HepG2 (cell line): ENCODE measurements at regions not wholly inside any gene's neighbourhood (a gene's known extent, or its start where the extent isn't known, plus 50 kb on each side); places are given as distances from the start of the nearest gene placed in this dataset.

ENCODE experiments used
- CHD2 ChIP-seq: IDR thresholded peaks from 2 replicates; pipeline ENCODE4 v1.6.1; 2011; ENCODE audit warnings: low read depth, low read length, improper control_type of control experiment
- GABPA ChIP-seq, 2 experiments: IDR thresholded peaks; 2 replicates each; pipeline ENCODE4 v1.6.1; 2011 to 2016; ENCODE audit warnings: low read depth in 2 of 2, low read length in 1 of 2, missing biosample characterization in 1 of 2, missing genetic modification characterization in 1 of 2
- NCOA5 ChIP-seq: sonication (generic); formaldehyde crosslinking; IDR thresholded peaks from 2 replicates; pipeline ENCODE4 v1.4.0; 2020; ENCODE audit warnings: missing genetic modification reagents
- PHF20 ChIP-seq: sonication (generic); formaldehyde crosslinking; IDR thresholded peaks from 2 replicates; pipeline ENCODE4 v1.5.0; 2020; ENCODE audit warnings: mild to moderate bottlenecking, missing genetic modification reagents
- POLR2A ChIP-seq, 2 experiments: IDR thresholded peaks; 2 replicates each; pipeline ENCODE4 v1.6.1; 2011; ENCODE audit warnings: low read depth in 2 of 2, low read length in 2 of 2, mild to moderate bottlenecking in 1 of 2, moderate library complexity in 1 of 2; ENCODE audit not compliant: insufficient read depth in 1 of 2
- POLR2AphosphoS5 ChIP-seq: IDR thresholded peaks from 2 replicates; pipeline ENCODE4 v1.6.1; 2012; ENCODE audit warnings: low read depth, low read length
- SRSF1 ChIP-seq: fragments of 200-400 bp; formaldehyde crosslinking; optimal IDR thresholded peaks from 2 replicates; pipeline ENCODE3; 2017; ENCODE audit warnings: mild to moderate bottlenecking, low read depth, low read length, moderate library complexity
- TF ChIP-seq, protein P1 (sequence below): sonication (generic); formaldehyde crosslinking; IDR thresholded peaks from 2 replicates; pipeline ENCODE4 v1.4.0; 2020; ENCODE audit warnings: missing genetic modification reagents
- TF ChIP-seq, protein P2 (sequence below): sonication (generic); formaldehyde crosslinking; IDR thresholded peaks from 2 replicates; pipeline ENCODE4 v1.5.0; 2020; ENCODE audit warnings: mild to moderate bottlenecking, missing genetic modification reagents, moderate library complexity
- TF ChIP-seq, protein P3 (sequence below): sonication (generic); formaldehyde crosslinking; IDR thresholded peaks from 2 replicates; pipeline ENCODE4 v1.4.0; 2020; ENCODE audit warnings: low read depth, mild to moderate bottlenecking, missing genetic modification reagents
- TF ChIP-seq, protein P4 (sequence below): sonication (generic); formaldehyde crosslinking; IDR thresholded peaks from 2 replicates; pipeline ENCODE4 v1.4.0; 2020; ENCODE audit warnings: mild to moderate bottlenecking, missing genetic modification reagents

GRCh38 chr13:29688193-29688592 lies 92.7 kb upstream of the SLC7A1 start:
- TF ChIP-seq NCOA5 (no peak), CHD2 (no peak), POLR2AphosphoS5 (no peak), POLR2A (IDR thresholded peaks at IDR 0.05; ENCODE audit: insufficient read depth in 1 of 2, low read depth in 2 of 2, low read length in 2 of 2) (no peak), PHF20 (CRISPR knock-in tag) (no peak), SRSF1 (no peak), GABPA (IDR thresholded peaks at IDR 0.05; ENCODE audit: low read depth, low read length) (no peak), GABPA (CRISPR knock-in tag; IDR thresholded peaks at IDR 0.05; ENCODE audit: low read depth) (no peak)
- TF ChIP-seq, protein P1, sequence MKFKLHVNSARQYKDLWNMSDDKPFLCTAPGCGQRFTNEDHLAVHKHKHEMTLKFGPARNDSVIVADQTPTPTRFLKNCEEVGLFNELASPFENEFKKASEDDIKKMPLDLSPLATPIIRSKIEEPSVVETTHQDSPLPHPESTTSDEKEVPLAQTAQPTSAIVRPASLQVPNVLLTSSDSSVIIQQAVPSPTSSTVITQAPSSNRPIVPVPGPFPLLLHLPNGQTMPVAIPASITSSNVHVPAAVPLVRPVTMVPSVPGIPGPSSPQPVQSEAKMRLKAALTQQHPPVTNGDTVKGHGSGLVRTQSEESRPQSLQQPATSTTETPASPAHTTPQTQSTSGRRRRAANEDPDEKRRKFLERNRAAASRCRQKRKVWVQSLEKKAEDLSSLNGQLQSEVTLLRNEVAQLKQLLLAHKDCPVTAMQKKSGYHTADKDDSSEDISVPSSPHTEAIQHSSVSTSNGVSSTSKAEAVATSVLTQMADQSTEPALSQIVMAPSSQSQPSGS (CRISPR knock-in tag), result no peak
- TF ChIP-seq, protein P2, sequence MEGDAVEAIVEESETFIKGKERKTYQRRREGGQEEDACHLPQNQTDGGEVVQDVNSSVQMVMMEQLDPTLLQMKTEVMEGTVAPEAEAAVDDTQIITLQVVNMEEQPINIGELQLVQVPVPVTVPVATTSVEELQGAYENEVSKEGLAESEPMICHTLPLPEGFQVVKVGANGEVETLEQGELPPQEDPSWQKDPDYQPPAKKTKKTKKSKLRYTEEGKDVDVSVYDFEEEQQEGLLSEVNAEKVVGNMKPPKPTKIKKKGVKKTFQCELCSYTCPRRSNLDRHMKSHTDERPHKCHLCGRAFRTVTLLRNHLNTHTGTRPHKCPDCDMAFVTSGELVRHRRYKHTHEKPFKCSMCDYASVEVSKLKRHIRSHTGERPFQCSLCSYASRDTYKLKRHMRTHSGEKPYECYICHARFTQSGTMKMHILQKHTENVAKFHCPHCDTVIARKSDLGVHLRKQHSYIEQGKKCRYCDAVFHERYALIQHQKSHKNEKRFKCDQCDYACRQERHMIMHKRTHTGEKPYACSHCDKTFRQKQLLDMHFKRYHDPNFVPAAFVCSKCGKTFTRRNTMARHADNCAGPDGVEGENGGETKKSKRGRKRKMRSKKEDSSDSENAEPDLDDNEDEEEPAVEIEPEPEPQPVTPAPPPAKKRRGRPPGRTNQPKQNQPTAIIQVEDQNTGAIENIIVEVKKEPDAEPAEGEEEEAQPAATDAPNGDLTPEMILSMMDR, result no peak
- TF ChIP-seq, protein P3, sequence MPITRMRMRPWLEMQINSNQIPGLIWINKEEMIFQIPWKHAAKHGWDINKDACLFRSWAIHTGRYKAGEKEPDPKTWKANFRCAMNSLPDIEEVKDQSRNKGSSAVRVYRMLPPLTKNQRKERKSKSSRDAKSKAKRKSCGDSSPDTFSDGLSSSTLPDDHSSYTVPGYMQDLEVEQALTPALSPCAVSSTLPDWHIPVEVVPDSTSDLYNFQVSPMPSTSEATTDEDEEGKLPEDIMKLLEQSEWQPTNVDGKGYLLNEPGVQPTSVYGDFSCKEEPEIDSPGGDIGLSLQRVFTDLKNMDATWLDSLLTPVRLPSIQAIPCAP (CRISPR knock-in tag), result no peak
- TF ChIP-seq, protein P4, sequence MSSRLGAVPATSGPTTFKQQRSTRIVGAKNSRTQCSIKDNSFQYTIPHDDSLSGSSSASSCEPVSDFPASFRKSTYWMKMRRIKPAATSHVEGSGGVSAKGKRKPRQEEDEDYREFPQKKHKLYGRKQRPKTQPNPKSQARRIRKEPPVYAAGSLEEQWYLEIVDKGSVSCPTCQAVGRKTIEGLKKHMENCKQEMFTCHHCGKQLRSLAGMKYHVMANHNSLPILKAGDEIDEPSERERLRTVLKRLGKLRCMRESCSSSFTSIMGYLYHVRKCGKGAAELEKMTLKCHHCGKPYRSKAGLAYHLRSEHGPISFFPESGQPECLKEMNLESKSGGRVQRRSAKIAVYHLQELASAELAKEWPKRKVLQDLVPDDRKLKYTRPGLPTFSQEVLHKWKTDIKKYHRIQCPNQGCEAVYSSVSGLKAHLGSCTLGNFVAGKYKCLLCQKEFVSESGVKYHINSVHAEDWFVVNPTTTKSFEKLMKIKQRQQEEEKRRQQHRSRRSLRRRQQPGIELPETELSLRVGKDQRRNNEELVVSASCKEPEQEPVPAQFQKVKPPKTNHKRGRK (CRISPR knock-in tag), result no peak
